Prostate gland (tissue), 2 donors: ENCODE measurements at regions not wholly inside any gene's neighbourhood (a gene's known extent, or its start where the extent isn't known, plus 50 kb on each side); places are given as distances from the start of the nearest gene placed in this dataset.

Experiments used
- DNase-seq: peaks from one replicate; pipeline ENCODE4 v3.0.0-alpha.2; 2019; ENCODE audit warnings: low spot score
- H3K27ac ChIP-seq, 2 donors: fragments of 200-600 bp; sonication (generic); 2 replicates each; pipeline ENCODE4 v1.5.1; 2017 to 2019
- H3K27me3 ChIP-seq: fragments of 200-600 bp; sonication (generic); replicated peaks from 2 replicates; pipeline ENCODE4 v1.5.1; 2019; ENCODE audit not compliant: insufficient read depth
- H3K36me3 ChIP-seq, 2 donors: fragments of 200-600 bp; sonication (generic); 1 replicate in 1 of 2; 2 replicates in 1 of 2; pipeline versions ENCODE4 v1.5.1 to v1.8.1; 2017 to 2019
- H3K4me1 ChIP-seq: fragments of 200-600 bp; sonication (generic); replicated peaks from 2 replicates; pipeline ENCODE4 v1.5.1; 2019
- H3K4me3 ChIP-seq, 2 donors: fragments of 200-600 bp; sonication (generic); 2 replicates each; pipeline ENCODE4 v1.5.1; 2017 to 2019
- H3K9me3 ChIP-seq: fragments of 200-600 bp; sonication (generic); 2 replicates; pipeline ENCODE4 v1.5.1; 2017
- POLR2A ChIP-seq: fragments of 450-650 bp; IDR thresholded peaks from one replicate; pipeline ENCODE4 v1.6.1; 2016; ENCODE audit warnings: antibody characterized with exemption, mild to moderate bottlenecking
- POLR2AphosphoS5 ChIP-seq: sonication (generic); formaldehyde crosslinking; IDR thresholded peaks from one replicate; pipeline ENCODE4 v1.6.1; 2017; ENCODE audit warnings: antibody characterized with exemption
- WGBS: methylation state at CpG from one replicate; pipeline ENCODE4 v1.1.5; 2018; 5-methylcytosine and 5-hydroxymethylcytosine counted together
- intact Hi-C: fragments of 100-400 bp; cut with DNase I; formaldehyde crosslinking; loops from one replicate; pipeline ENCODE4 v1.14.2; 2022
- TF ChIP-seq, protein P1 (sequence below), 4 experiments: fragments of 200-600 bp in 2 of 4; fragments of 450-650 bp in 2 of 4; sonication (generic) in 2 of 4; IDR thresholded peaks; 1 replicate in 3 of 4; 2 replicates in 1 of 4; pipeline ENCODE4 v1.5.1; 2016 to 2019; ENCODE audit warnings: antibody characterized with exemption in 4 of 4, mild to moderate bottlenecking in 2 of 4, moderate library complexity in 2 of 4

DNA sequence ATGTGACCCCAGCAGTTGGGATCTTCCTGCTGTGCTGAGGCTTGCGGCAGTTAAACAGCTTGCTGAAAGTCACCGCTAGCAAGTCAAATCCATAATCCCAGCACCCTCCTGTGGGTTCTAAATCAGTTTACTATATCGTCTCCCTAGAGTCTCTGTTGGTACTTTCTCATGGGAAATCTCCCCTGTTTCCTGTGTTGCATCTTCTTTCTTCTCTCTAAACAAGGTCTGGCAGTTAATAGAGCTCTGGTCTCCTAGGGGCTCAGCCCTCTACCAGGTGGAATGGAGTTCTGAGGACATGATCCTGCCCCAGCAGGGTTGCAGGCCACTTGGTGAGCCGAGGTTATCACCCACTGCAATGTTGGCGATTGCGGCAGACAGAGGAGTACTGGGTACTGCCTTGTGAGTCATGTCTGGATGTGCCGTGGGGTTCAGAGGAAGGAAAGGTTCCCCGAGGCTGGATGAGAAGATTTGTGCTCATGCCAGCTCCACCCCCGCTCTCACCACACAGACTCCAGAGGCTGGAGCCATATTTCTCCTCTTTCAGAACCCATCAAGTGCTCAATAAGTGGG lies 59.4 kb upstream of the SIX2 start:
- 92% methylated on average over 9 of the region's 9 CpGs for WGBS
- no peak for DNase-seq
- Histone ChIP-seq H3K27ac (no peak overlapping the region), H3K27me3 (no peaks in the 10 kb centered on the region), H3K4me3 (no peak overlapping the region), H3K4me1 (no peaks in the 10 kb centered on the region), H3K36me3 (no peaks in the 10 kb centered on the region), H3K9me3 (no peaks in the 10 kb centered on the region)
- intact Hi-C loops = no loop called here
- TF ChIP-seq, protein P1, sequence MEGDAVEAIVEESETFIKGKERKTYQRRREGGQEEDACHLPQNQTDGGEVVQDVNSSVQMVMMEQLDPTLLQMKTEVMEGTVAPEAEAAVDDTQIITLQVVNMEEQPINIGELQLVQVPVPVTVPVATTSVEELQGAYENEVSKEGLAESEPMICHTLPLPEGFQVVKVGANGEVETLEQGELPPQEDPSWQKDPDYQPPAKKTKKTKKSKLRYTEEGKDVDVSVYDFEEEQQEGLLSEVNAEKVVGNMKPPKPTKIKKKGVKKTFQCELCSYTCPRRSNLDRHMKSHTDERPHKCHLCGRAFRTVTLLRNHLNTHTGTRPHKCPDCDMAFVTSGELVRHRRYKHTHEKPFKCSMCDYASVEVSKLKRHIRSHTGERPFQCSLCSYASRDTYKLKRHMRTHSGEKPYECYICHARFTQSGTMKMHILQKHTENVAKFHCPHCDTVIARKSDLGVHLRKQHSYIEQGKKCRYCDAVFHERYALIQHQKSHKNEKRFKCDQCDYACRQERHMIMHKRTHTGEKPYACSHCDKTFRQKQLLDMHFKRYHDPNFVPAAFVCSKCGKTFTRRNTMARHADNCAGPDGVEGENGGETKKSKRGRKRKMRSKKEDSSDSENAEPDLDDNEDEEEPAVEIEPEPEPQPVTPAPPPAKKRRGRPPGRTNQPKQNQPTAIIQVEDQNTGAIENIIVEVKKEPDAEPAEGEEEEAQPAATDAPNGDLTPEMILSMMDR (IDR thresholded peaks at IDR 0.05) = no peak
- TF ChIP-seq POLR2AphosphoS5 = no peak
- no peak for TF ChIP-seq POLR2A

DNA sequence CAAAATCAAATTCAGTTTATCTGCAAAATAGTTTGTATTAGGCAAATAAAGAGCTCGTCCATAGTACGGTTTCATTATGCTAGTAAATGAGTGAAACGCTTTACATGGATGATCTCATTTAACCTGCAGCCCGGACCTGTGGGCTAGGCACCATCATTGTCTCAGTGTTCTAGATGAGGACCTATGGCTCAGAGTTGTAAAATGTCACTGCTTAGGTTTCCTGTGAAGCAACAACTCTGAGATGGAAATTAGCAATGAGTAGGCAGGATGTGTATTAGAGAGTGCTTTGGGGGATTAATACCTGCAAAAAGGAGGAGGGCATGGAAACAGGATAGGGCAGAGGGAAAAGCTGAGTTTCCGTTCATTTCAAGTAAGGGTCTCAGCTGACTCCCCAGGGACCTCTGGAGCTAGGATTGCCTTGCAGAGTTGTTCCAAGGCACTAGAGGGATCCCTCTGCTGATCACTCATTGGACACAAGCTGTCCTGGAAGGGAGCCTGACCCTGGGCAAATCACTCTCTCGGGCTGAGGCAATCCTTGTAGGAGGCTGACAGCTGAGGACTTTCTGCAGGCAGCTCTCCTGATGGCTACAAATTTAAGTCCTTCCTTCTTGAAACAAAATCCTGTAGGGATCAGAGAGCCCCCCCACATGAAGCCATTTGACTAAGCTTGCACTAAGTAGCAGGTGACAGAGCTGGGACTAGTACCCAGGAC lies 58.8 kb upstream of the SIX2 start:
- WGBS = 71% methylated on average over 6 of the region's 6 CpGs
- DNase-seq = no peak
- no peaks in the 10 kb centered on the region for H3K36me3 ChIP-seq
- no peak overlapping the region for H3K4me3 ChIP-seq
- H3K27ac ChIP-seq = no peak overlapping the region
- H3K27me3 ChIP-seq = no peaks in the 10 kb centered on the region
- TF ChIP-seq POLR2AphosphoS5 = no peak
- no peak for TF ChIP-seq POLR2A
- TF ChIP-seq, protein P1 (IDR thresholded peaks at IDR 0.05) = no peak
- intact Hi-C loops = no loop called here
- H3K9me3 ChIP-seq = no peaks in the 10 kb centered on the region
- H3K4me1 ChIP-seq = no peaks in the 10 kb centered on the region
